GM18870 (cell line): ENCODE measurements at regions not wholly inside any gene's neighbourhood (a gene's known extent, or its start where the extent isn't known, plus 50 kb on each side); places are given as distances from the start of the nearest gene placed in this dataset.
A peak's percentile ranks its signal among the peaks of the same experiment; 100 is the strongest.

ENCODE experiments used
- ATAC-seq: cut with Tn5 transposase; IDR thresholded peaks from one replicate; pipeline ENCODE4 v1.9.1; 2021; ENCODE audit warnings: moderate library complexity; ENCODE audit not compliant: unreplicated experiment

DNA sequence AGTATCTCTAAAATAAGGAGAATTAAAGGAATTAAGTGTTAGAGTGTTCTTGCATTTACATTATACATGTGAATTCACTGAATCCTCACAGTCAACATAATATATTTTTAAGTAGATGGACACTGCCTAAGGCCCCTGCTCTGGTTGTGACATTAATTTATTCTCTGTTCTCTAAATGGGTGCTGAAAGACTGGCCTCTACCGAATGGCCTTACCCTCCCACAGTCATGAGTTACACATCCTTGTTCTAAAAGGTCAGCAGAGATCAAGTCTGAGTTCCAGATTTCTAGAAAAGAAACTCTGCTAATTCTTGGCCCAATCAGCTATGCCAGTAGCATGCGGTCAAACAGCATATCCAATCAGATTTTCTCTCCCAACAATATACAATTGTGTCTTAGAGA is 193.2 kb downstream of the TM2D1 start:
- no peak for ATAC-seq

DNA sequence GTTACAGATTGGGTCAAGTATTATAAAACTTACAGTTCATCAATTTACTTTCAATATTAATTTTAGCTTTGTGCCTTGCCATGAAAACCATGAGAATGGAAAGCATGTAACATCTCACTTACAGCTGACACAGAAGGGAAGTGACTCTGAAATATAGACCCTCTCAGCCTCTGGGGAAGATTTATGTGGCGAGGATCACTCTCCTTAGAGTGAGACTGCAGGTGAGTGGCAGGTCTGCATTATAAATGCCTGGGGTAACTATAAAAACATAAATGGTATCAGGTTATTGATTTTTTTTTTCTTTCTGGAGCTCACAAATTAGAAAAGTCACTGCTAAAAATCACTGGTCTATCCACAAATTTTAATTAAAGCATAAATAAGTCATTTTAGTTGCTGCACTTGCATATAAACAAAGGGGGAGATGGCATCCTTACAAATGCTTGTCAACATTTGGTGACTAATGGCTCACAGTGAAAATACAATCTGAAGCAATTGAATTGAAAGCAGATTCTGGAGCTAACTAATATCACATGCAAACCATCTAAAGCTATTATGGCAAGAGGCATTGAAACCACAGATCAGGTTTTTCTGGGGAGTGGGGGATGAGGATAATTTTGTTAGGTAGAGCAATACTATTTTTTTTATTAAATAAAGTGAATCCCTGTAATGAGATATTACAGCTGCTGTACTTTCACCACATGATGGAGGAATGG is 200.9 kb downstream of the TM2D1 start:
- ATAC-seq: no peak

DNA sequence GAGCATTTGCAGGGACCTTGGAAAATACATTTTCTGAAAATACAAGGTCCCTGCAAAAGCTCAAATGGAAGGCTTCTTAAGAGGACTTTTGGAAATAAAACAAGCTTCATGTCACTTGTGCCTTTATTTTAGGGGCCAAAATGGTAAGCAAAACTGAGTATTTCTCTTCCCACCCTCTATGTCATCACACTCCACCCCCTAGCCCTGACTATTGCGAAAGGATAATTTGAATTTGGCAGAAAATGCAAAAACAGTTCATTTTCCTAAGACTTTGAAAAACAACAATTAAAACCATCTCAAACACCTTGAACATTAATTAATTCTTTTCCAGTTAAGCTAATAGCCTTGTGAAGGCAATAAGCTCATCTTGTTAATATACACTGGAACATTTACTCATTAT is 201.7 kb downstream of the TM2D1 start:
- ATAC-seq: no peak

DNA sequence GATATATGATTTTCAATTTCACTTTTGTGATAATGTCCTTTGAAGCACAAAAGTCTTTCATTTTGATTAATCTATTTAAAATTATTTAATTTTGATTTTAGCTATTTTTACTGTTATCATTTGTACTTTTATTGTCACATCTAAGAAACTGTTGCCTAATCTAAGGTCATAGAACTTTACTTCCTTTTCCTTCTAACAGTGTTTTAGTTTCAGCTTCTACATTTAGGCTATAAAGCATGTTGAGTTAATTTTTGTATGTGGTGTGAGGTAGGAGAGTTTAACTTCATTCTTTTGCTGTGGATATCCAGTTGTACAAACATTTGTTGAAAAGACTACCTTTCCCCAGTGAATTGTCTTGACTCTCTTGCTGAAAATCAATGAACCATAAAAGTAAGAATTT is 204.5 kb downstream of the TM2D1 start:
- no peak for ATAC-seq

DNA sequence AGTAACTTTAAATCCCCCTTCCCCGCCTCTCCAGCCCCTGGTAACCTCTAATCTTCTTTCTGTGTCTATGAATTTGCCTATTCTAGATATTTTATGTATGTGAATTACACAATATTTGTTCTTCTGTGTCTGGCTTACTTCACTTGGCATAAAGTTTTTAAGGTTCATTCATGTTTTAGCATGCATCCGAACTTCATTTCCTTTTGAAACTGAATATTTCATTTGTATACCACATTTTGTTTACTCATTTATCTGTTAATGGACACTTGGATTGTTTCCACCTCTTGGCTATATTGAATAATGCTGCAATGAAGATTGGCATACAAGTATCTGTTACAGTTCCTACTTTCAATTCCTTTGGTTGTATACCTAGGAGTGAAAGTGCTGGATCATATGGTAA is 205.3 kb downstream of the TM2D1 start:
- no peak for ATAC-seq

DNA sequence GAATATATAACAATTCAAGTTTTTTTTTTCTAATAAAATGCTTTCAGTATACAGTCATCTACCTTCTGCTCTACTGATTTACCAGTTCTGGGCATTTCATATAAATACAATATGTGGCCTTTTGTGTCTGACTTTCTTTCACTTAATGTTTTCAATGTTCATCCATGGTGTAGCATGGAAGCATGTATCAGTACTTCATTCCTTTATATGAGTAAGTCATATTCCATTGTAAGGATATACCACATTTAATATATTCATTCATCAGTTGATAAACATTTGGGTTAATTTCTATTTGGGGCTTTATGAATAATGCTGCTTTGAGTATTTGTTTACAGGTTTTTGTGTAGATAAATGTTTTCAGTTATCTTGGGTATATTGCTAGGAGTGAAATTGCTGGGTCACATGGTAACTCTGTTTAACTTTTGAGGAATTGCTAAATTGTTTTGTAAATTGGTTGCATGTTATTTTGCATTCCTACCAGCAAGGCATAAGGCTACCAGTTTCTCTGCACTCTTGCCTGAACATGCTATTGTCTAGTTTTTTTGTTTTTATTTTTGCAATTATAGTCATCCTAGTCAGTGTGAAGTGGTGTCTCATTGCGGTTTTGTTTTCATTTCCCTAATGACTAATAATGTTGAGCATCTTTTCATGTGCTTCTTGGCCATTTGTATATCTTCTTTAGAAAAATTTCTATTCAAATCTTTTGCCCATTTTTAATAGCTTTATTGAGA is 206.1 kb downstream of the TM2D1 start:
- ATAC-seq: peak; percentile 65

GRCh38 chr1:61517345-61517744 is 207.6 kb downstream of the TM2D1 start:
- no peak for ATAC-seq

GRCh38 chr1:61515096-61515495 is 209.8 kb downstream of the TM2D1 start:
- no peak for ATAC-seq
